Transverse colon (tissue), 3 donors: ENCODE measurements at regions not wholly inside any gene's neighbourhood (a gene's known extent, or its start where the extent isn't known, plus 50 kb on each side); places are given as distances from the start of the nearest gene placed in this dataset.

ENCODE experiments used
- EP300 ChIP-seq: sonication (generic); formaldehyde crosslinking; IDR thresholded peaks from one replicate; pipeline ENCODE4 v1.6.1; 2017; ENCODE audit warnings: antibody characterized with exemption, low read depth
- POLR2A ChIP-seq: fragments of 450-650 bp; IDR thresholded peaks from one replicate; pipeline ENCODE4 v1.6.1; 2016; ENCODE audit warnings: antibody characterized with exemption, mild to moderate bottlenecking, moderate library complexity
- TF ChIP-seq, protein P1 (sequence below), 5 experiments: fragments of 200-600 bp in 3 of 5; fragments of 450-650 bp in 2 of 5; sonication (generic) in 3 of 5; IDR thresholded peaks; 1 replicate in 2 of 5; 2 replicates in 3 of 5; pipeline ENCODE4 v1.5.1; 2016 to 2017; ENCODE audit warnings: antibody characterized with exemption in 5 of 5, inconsistent platforms in 3 of 5, mild to moderate bottlenecking in 2 of 5, moderate library complexity in 1 of 5

- TF ChIP-seq EP300 = no peak
- TF ChIP-seq, protein P1, sequence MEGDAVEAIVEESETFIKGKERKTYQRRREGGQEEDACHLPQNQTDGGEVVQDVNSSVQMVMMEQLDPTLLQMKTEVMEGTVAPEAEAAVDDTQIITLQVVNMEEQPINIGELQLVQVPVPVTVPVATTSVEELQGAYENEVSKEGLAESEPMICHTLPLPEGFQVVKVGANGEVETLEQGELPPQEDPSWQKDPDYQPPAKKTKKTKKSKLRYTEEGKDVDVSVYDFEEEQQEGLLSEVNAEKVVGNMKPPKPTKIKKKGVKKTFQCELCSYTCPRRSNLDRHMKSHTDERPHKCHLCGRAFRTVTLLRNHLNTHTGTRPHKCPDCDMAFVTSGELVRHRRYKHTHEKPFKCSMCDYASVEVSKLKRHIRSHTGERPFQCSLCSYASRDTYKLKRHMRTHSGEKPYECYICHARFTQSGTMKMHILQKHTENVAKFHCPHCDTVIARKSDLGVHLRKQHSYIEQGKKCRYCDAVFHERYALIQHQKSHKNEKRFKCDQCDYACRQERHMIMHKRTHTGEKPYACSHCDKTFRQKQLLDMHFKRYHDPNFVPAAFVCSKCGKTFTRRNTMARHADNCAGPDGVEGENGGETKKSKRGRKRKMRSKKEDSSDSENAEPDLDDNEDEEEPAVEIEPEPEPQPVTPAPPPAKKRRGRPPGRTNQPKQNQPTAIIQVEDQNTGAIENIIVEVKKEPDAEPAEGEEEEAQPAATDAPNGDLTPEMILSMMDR (IDR thresholded peaks at IDR 0.05) = no peak
- no peak for TF ChIP-seq POLR2A
Observed at GRCh38 chr2:21424375-21424774, 300.6 kb downstream of the TDRD15 start.
